ENCODE measurements at regions not wholly inside any gene's neighbourhood (a gene's known extent, or its start where the extent isn't known, plus 50 kb on each side); places are given as distances from the start of the nearest gene placed in this dataset.

DNA sequence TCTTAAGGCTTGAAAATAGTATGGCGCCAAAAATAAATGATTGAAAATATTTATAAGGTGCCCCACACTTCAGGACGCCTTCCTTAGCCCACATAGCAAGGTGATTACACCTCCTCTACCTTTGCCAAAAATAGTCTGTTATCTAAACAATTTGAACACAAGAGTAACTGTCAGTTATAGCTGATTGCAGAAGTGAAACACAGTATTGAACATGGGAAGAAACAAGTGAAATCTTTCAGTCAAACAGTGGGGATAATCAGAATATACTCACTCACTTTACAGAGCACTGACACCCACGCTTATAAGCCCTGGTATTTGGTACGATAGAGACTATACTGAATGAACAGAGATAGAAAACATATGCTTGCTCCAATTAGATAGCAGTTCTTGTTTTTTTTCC lies 203.1 kb downstream of the RAB38 start:
- no peak for DNase-seq (ENCODE audit: extremely low read depth in 1 of 2, low read depth in 1 of 2)

DNA sequence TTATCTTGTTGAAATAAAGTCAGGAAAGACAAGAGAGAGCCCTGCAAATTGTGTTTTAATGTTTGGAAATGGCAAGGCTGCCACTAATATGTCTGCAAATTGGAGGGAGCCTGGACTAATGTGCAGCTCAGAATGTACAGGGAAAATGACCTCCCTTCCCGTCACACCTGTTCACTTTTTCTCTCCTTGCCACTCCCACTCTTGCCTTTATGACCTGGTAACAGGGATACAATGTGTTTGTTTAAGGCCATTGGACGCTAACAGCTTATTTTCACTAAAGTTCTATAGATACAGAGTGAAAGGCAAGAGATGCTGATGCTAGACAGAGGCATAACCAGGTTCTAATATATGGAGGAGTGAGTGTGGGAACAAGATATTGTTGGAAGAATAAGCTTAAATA lies 203.9 kb downstream of the RAB38 start:
- no peak for DNase-seq (ENCODE audit: extremely low read depth in 1 of 2, low read depth in 1 of 2)

GRCh38 chr11:87970762-87971161 lies 204.5 kb downstream of the RAB38 start:
- DNase-seq (ENCODE audit: extremely low read depth in 1 of 2, low read depth in 1 of 2) = no peak

- no peak for DNase-seq (ENCODE audit: extremely low read depth in 1 of 2, low read depth in 1 of 2)
Observed at GRCh38 chr11:87967459-87967858, 207.8 kb downstream of the RAB38 start.

- DNase-seq (ENCODE audit: extremely low read depth in 1 of 2, low read depth in 1 of 2) = no peak
Observed at GRCh38 chr11:87966694-87967093, 208.5 kb downstream of the RAB38 start.

GRCh38 chr11:87966216-87966615 lies 209.0 kb downstream of the RAB38 start:
- DNase-seq (ENCODE audit: extremely low read depth in 1 of 2, low read depth in 1 of 2) = no peak

DNA sequence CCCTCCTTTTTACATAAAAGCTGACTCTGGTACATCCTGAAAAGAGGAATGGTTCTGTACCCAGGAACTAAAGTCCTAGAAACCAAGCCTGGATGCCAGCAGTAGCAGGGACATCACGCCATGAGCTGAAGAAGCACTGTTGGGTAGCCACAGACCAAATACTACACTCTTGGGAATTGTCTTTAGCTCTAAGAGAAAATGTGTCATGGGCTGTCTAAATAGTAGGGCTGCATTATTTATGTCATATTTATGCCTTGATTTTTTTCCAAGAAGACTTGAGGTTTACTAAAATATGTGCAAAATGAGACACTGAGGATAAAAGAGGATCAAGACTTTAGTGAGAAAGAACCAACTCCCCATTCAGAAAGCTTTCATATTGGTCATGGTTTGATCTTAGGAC lies 213.6 kb downstream of the RAB38 start:
- DNase-seq (ENCODE audit: extremely low read depth in 1 of 2, low read depth in 1 of 2) = no peak

DNA sequence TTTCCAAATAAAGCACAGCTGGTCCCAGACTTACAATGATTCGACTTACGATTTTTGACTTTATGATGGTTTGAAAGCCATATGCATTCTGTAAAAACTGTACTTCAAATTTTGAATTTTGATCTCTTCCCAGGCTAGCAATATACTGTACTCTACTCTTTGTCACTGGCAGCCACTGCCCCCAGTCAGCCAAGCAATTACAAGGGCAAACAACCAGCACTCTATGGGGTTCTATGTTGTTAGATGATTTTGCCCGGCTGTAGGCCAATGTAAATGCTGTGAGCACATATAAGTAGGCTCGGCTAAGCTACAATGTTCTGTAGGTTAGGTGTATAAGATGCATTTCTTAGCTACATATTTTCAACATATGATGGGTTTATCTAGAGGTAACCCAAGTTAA lies 217.3 kb downstream of the RAB38 start:
- DNase-seq (ENCODE audit: extremely low read depth in 1 of 2, low read depth in 1 of 2) = no peak

GRCh38 chr11:87954476-87954875 lies 220.8 kb downstream of the RAB38 start:
- DNase-seq (ENCODE audit: extremely low read depth in 1 of 2, low read depth in 1 of 2) = no peak

GRCh38 chr11:87942786-87943185 lies 232.5 kb downstream of the RAB38 start:
- no peak for DNase-seq (ENCODE audit: extremely low read depth in 1 of 2, low read depth in 1 of 2)

GRCh38 chr11:87934182-87934581 lies 241.1 kb downstream of the RAB38 start:
- DNase-seq (ENCODE audit: extremely low read depth in 1 of 2, low read depth in 1 of 2) = no peak

- DNase-seq (ENCODE audit: extremely low read depth in 1 of 2, low read depth in 1 of 2) = no peak
Observed at GRCh38 chr11:87926250-87926970, 248.8 kb downstream of the RAB38 start.

GRCh38 chr11:87924125-87924524 lies 251.1 kb downstream of the RAB38 start:
- DNase-seq (ENCODE audit: extremely low read depth in 1 of 2, low read depth in 1 of 2) = no peak

DNA sequence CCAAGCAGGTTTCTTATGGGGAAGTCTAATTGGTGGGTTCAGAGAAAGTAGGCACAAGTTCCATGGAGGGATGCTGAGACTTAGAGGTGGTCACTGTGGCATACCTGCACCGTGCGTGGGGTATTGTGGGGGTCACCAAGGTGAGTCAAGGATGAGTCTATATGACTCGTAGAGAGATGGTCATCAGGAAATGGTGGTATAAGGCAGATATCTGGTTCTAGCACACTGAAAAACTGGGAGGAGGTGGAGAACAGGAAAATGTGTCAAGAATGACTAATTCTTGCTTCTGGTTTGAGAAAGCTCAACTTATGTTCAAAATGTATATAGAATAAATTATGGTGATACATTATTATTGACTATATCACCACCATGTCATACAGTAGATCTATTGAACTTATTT lies 258.1 kb downstream of the RAB38 start:
- no peak for DNase-seq (ENCODE audit: extremely low read depth in 1 of 2, low read depth in 1 of 2)

DNA sequence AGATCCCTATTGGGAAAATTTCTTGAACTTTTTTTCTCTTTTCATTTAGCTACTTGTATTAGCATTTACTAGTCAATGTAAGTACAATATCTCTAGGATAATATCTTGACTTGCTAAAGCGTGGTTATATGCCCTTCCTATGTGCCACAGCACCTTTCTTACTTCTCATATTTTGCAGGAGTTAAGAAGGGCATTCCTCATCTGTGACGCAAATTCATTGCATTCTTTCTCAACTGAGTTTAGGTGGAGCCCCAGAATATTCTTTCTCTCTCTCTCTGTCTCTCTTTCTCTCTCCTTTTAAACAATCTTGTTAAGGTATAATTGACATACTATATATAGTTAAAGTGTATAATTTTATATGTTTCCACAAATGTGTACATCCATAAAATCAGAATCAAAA lies 266.1 kb downstream of the RAB38 start:
- no peak for DNase-seq (ENCODE audit: extremely low read depth in 1 of 2, low read depth in 1 of 2)

- DNase-seq (ENCODE audit: extremely low read depth in 1 of 2, low read depth in 1 of 2) = no peak
Observed at GRCh38 chr11:87908086-87908485, 267.2 kb downstream of the RAB38 start.

DNA sequence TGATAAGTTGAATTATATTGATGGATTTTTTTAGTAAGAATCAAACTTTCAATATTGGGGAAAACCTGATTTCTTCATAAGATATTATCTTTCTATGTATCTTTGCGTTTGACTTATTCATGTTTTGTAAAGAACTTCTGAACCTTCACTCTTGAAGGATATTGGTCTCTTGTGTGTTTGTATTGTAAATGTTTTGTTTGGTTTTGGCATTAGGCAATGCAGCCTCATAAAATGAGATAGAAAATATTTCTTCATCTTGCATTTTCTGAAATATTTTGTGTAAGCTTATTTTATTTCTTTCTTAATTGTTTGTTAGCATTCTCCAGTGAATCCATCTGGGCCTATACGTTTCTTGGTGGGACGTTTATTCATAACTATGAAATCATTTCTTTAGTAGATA lies 271.9 kb downstream of the RAB38 start:
- DNase-seq (ENCODE audit: extremely low read depth in 1 of 2, low read depth in 1 of 2) = no peak

DNA sequence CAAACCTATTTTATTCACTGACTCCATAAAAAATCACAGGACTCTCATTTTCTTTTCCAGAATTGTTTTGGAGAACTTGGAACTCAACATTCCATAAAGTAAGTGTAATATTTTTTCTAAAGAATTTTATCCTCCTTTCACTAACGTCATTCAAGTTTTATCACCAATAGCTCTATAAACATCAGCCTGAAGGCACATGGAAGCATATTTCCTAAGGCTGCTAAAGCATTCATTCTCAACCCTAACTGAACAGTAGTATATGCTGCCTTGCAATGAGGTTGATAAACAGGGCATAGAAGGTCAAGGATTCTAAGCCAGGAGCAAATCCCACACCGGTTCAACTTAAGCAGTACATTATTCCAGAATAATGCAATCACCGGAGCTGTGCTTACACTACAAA lies 273.9 kb downstream of the RAB38 start:
- no peak for DNase-seq (ENCODE audit: extremely low read depth in 1 of 2, low read depth in 1 of 2)

DNA sequence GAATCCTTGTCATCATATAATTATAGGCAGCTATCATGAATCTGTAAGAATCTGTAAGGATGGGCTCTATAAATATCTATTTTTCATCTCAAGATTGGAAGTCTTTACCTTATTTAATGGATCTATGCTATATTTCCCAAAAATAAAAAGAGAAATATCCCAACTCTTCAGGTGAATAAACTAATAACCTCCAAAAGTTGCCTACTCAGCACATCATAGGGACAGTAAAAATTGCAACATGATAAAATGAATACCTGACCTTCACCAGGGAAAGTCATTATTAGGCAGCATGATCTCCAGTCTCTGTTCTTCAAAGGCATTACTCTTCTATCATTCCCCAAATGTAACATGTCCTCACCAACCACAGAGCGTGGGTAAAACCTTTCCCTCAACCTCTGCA lies 277.3 kb downstream of the RAB38 start:
- no peak for DNase-seq (ENCODE audit: extremely low read depth in 1 of 2, low read depth in 1 of 2)

DNA sequence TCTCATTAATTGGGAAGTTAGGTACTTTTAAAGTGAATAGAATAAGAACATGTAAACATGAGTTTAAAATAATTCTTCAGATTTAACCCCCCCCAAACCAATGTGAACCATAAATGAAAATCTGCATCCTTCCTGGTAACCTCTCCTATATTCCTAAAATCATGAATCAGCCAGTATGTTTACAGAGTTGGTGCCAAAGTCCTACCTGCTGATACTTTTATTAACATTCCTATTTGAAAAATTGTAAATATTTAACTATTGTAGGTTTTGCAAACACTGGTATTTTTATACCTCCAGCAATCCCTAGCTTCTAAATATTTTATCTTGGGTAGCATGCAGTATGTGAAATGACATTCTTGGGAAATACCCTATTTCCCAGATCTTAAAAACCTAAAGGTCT lies 278.2 kb downstream of the RAB38 start:
- no peak for DNase-seq (ENCODE audit: extremely low read depth in 1 of 2, low read depth in 1 of 2)

DNA sequence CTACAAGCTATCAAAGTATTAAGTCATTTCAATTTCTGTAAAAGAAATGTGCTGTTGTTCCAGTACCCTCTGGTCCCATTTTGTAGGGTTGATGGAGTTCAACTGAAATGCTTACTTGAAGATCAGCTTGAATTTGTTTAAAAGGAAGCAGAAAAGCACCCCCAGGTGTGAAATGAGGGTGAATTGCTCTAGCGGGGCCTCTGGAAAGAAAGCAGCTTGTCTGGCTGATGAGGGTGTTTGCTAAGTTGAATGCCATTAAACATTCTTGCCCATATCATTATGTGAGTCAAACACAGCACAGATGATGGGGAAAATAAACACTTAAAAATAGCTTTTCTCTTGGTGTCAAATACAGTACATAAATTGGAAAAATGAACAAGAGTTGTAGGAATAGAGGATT lies 280.3 kb downstream of the RAB38 start:
- DNase-seq (ENCODE audit: extremely low read depth in 1 of 2, low read depth in 1 of 2) = no peak

DNA sequence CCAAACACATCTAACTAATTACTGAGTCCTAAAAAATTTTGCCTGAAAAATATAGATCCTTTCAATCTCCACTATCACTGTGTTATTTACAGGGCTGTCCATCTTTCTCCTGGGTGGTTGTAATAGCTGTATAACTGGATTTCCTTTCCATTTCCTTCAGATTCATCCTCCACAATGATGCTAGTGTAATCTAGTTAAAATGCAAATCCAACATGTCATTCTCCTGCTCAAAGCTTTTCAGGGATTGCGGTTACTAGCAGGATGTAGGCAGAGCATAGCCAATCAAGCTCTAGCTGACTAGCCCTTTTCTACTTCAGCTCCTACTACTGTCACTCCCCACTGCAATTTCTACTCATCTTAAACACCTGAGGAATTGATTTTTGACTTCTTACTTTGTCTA lies 283.0 kb downstream of the RAB38 start:
- no peak for DNase-seq (ENCODE audit: extremely low read depth in 1 of 2, low read depth in 1 of 2)

DNA sequence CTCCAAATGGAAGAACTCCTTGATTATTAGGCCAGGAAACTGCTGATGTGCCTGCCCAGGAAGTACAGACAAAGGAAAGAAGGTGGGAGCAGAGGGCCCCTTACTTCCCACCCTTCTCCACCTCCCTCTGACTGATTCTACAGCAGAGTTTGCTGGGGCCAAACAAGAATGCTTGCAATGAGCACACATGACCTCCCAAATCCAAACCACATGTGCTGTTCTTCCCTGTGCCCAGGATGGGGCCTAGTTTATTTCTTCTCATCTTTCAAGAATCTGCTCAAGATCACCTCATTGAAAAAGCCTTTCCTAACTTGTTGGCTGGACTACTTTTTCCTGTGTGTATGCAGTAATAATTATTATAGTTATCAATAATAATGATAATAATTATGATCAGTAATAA lies 286.1 kb downstream of the RAB38 start:
- no peak for DNase-seq (ENCODE audit: extremely low read depth in 1 of 2, low read depth in 1 of 2)

Data from stimulated activated CD8-positive, alpha-beta memory T cell treated with anti-CD3 and anti-CD28 coated beads, Interleukin-7, amount 100 ng/mL, for 48 hours (primary cell).